ENCODE measurements at regions not wholly inside any gene's neighbourhood (a gene's known extent, or its start where the extent isn't known, plus 50 kb on each side); places are given as distances from the start of the nearest gene placed in this dataset.

DNA sequence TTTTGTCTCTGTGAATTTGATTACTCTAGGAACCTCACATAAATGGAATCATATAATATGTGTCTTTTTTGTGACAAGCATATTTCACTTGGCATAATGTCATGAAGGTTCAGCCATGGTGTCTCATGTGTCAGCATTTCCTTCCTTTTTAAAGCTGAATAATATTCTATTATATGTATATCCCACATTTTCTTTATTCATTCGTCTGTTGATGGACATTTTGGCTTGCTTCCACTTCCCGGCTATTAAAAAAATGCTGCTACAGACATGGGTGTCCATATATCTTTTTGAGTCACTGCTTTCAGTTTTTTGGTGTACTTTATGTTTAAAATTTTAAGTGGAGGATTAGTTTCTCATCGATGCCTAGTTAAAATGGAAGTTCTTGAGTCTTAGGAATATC, 59.8 kb upstream of the C5orf63 start:
- H3K9me3 ChIP-seq: no peaks in the 10 kb centered on the region
- ATAC-seq (no peak), DNase-seq (no peak)
- H3K4me1 ChIP-seq (ENCODE audit: low read depth): no peaks in the 10 kb centered on the region
- H3K36me3 ChIP-seq (ENCODE audit: low read depth): no peaks in the 10 kb centered on the region
- H3K4me3 ChIP-seq: no peak overlapping the region
- TF ChIP-seq, protein P1, sequence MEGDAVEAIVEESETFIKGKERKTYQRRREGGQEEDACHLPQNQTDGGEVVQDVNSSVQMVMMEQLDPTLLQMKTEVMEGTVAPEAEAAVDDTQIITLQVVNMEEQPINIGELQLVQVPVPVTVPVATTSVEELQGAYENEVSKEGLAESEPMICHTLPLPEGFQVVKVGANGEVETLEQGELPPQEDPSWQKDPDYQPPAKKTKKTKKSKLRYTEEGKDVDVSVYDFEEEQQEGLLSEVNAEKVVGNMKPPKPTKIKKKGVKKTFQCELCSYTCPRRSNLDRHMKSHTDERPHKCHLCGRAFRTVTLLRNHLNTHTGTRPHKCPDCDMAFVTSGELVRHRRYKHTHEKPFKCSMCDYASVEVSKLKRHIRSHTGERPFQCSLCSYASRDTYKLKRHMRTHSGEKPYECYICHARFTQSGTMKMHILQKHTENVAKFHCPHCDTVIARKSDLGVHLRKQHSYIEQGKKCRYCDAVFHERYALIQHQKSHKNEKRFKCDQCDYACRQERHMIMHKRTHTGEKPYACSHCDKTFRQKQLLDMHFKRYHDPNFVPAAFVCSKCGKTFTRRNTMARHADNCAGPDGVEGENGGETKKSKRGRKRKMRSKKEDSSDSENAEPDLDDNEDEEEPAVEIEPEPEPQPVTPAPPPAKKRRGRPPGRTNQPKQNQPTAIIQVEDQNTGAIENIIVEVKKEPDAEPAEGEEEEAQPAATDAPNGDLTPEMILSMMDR (IDR thresholded peaks at IDR 0.05): no peak
- intact Hi-C loops (cut with DNase I, micrococcal nuclease): no loop called here

- intact Hi-C loops (cut with DNase I, micrococcal nuclease): no loop called here
- Histone ChIP-seq H3K4me1 (ENCODE audit: low read depth) (no peaks in the 10 kb centered on the region), H3K9me3 (no peaks in the 10 kb centered on the region), H3K4me3 (no peak overlapping the region), H3K36me3 (ENCODE audit: low read depth) (no peaks in the 10 kb centered on the region)
- ATAC-seq (no peak), DNase-seq (no peak)
- TF ChIP-seq, protein P1 (IDR thresholded peaks at IDR 0.05): no peak
Measured at GRCh38 chr5:127136908-127137307, 63.6 kb upstream of the C5orf63 start.

DNA sequence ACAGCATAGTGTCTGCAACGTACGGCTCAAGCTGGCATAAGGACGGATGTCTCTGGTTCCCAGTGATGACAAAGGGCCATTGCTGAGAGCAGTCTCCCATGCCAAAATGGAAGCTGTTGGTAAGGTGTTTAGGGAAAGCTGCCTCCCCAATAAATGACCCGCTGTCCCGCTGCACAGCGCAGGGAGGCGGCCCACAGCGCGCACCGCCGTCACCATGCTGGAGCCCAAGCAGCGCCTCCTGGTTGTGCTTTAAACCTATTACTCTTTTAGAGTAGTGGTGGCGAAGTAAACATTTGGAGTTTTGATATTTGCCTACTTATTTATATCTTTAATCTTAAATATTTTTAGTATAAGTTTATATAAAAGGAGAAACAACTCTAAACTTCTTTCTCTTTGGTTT, 70.4 kb upstream of the C5orf63 start:
- no peak for DNase-seq
- Histone ChIP-seq H3K4me1 (ENCODE audit: low read depth) (no peaks in the 10 kb centered on the region), H3K36me3 (ENCODE audit: low read depth) (no peaks in the 10 kb centered on the region), H3K9me3 (no peaks in the 10 kb centered on the region), H3K4me3 (no peak overlapping the region)
- TF ChIP-seq, protein P1 (IDR thresholded peaks at IDR 0.05): no peak
- intact Hi-C loops (cut with DNase I, micrococcal nuclease): no loop called here
- ATAC-seq: no peak

DNA sequence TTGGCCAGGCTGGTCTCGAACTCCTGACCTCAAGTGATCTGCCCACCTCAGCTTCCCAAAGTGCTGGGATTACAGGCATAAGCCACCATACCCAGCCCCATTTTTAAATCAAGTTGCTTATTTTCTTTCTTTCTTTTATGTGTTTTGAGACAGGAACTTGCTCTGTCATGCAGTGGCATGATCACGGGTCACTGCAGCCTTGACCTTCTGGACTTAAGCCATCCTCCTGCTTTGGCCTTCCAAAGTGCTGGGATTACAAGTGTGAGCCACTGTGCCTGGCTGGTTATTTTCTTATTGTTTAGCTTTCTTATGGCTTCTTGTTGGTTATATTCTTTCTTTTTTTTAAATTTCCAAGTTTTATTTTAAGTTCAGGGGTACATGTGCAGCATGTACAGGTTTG, 79.7 kb upstream of the C5orf63 start:
- TF ChIP-seq, protein P1 (IDR thresholded peaks at IDR 0.05): no peak
- intact Hi-C loops (cut with DNase I, micrococcal nuclease): no loop called here
- DNase-seq (no peak), ATAC-seq (no peak)
- Histone ChIP-seq H3K4me3 (no peak overlapping the region), H3K36me3 (ENCODE audit: low read depth) (no peaks in the 10 kb centered on the region), H3K4me1 (ENCODE audit: low read depth) (no peaks in the 10 kb centered on the region), H3K9me3 (no peaks in the 10 kb centered on the region)

DNA sequence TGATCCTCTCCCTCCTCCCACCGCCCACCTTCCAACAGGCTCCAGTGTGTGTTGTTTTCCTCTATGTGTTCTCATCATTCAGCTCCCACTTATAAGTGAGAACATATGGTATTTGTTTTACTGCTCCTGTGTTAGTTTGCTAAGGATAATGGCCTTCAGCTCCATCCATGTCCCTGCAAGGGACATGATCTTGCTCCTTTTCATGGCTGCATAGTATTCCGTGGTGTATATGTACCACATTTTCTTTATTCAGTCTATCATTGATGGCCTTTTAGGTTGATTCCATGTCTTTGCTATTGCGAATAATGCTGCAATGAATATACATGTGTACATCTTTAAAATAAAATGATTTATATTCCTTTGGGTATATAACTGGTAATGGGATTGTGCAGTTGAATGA, 80.2 kb upstream of the C5orf63 start:
- intact Hi-C loops (cut with DNase I, micrococcal nuclease): no loop called here
- TF ChIP-seq, protein P1 (IDR thresholded peaks at IDR 0.05): no peak
- no peaks in the 10 kb centered on the region for H3K4me1 ChIP-seq (ENCODE audit: low read depth)
- ATAC-seq (no peak), DNase-seq (no peak)
- no peaks in the 10 kb centered on the region for H3K9me3 ChIP-seq
- no peaks in the 10 kb centered on the region for H3K36me3 ChIP-seq (ENCODE audit: low read depth)
- no peak overlapping the region for H3K4me3 ChIP-seq

GRCh38 chr5:127163750-127164149, 90.4 kb upstream of the C5orf63 start:
- no peaks in the 10 kb centered on the region for H3K36me3 ChIP-seq (ENCODE audit: low read depth)
- ATAC-seq (peak; percentile 91), DNase-seq (no peak)
- H3K4me1 ChIP-seq (ENCODE audit: low read depth): no peaks in the 10 kb centered on the region
- intact Hi-C loops (cut with DNase I, micrococcal nuclease): no loop called here
- no peak overlapping the region for H3K4me3 ChIP-seq
- TF ChIP-seq, protein P1 (IDR thresholded peaks at IDR 0.05): no peak
- H3K9me3 ChIP-seq: no peaks in the 10 kb centered on the region
